ENCODE measurements at regions not wholly inside any gene's neighbourhood (a gene's known extent, or its start where the extent isn't known, plus 50 kb on each side); places are given as distances from the start of the nearest gene placed in this dataset.

- Histone ChIP-seq H3K4me1 (no peaks in the 10 kb centered on the region), H3K4me3 (no peak overlapping the region), H3K9me3 (no peaks in the 10 kb centered on the region), H3K27ac (no peak overlapping the region), H3K27me3 (no peaks in the 10 kb centered on the region), H3K36me3 (no peaks in the 10 kb centered on the region)
- no peak for DNase-seq (ENCODE audit: low spot score in 2 of 2)
- TF ChIP-seq CTCF (IDR thresholded peaks at IDR 0.05) = no peak
- intact Hi-C loops (cut with DNase I) = no loop called here
Observed at GRCh38 chr11:126129727-126130671, 67.3 kb upstream of the CDON start.

GRCh38 chr11:126127898-126128297 is 65.2 kb upstream of the CDON start:
- TF ChIP-seq CTCF (IDR thresholded peaks at IDR 0.05) = no peak
- no peak overlapping the region for H3K4me3 ChIP-seq
- no peak overlapping the region for H3K27ac ChIP-seq
- no peaks in the 10 kb centered on the region for H3K36me3 ChIP-seq
- intact Hi-C loops (cut with DNase I) = no loop called here
- DNase-seq (ENCODE audit: low spot score in 2 of 2) = no peak
- no peaks in the 10 kb centered on the region for H3K4me1 ChIP-seq
- no peaks in the 10 kb centered on the region for H3K27me3 ChIP-seq
- no peaks in the 10 kb centered on the region for H3K9me3 ChIP-seq

- Histone ChIP-seq H3K4me3 (no peak overlapping the region), H3K9me3 (no peaks in the 10 kb centered on the region), H3K27me3 (no peaks in the 10 kb centered on the region), H3K4me1 (no peaks in the 10 kb centered on the region), H3K27ac (no peak overlapping the region), H3K36me3 (no peaks in the 10 kb centered on the region)
- intact Hi-C loops (cut with DNase I) = no loop called here
- no peak for TF ChIP-seq CTCF (IDR thresholded peaks at IDR 0.05)
- no peak for DNase-seq (ENCODE audit: low spot score in 2 of 2)
Observed at GRCh38 chr11:126127284-126127845, 64.7 kb upstream of the CDON start.

- Histone ChIP-seq H3K27me3 (no peaks in the 10 kb centered on the region), H3K36me3 (no peaks in the 10 kb centered on the region), H3K27ac (no peak overlapping the region), H3K4me1 (no peaks in the 10 kb centered on the region), H3K9me3 (no peaks in the 10 kb centered on the region), H3K4me3 (no peak overlapping the region)
- intact Hi-C loops (cut with DNase I) = no loop called here
- TF ChIP-seq CTCF (IDR thresholded peaks at IDR 0.05) = no peak
- no peak for DNase-seq (ENCODE audit: low spot score in 2 of 2)
Observed at GRCh38 chr11:126124231-126124661, 61.6 kb upstream of the CDON start.

- H3K9me3 ChIP-seq = no peaks in the 10 kb centered on the region
- H3K4me1 ChIP-seq = no peaks in the 10 kb centered on the region
- no peak for DNase-seq (ENCODE audit: low spot score in 2 of 2)
- H3K36me3 ChIP-seq = no peaks in the 10 kb centered on the region
- no peak overlapping the region for H3K4me3 ChIP-seq
- H3K27me3 ChIP-seq = no peaks in the 10 kb centered on the region
- intact Hi-C loops (cut with DNase I) = no loop called here
- H3K27ac ChIP-seq = no peak overlapping the region
- no peak for TF ChIP-seq CTCF (IDR thresholded peaks at IDR 0.05)
Observed at GRCh38 chr11:126123686-126124085, 61.0 kb upstream of the CDON start.

Measured in ascending aorta (tissue), 2 donors.